Coronary artery (tissue), 2 donors: ENCODE measurements at regions not wholly inside any gene's neighbourhood (a gene's known extent, or its start where the extent isn't known, plus 50 kb on each side); places are given as distances from the start of the nearest gene placed in this dataset.
"Not testable (repeated sequence)": the region's sequence is repeated elsewhere in the genome, so short reads cannot be mapped to it uniquely, and the experiment has no call there.

ENCODE experiments used
- DNase-seq: peaks from one replicate; pipeline ENCODE4 v3.0.0-alpha.2; 2017; ENCODE audit warnings: low spot score
- H3K27ac ChIP-seq, 2 donors: fragments of 200-600 bp; sonication (generic); one replicate each; pipeline ENCODE4 v1.5.1; 2016 to 2019
- H3K4me3 ChIP-seq: fragments of 200-600 bp; sonication (generic); 2 replicates; pipeline ENCODE4 v1.5.1; 2016; ENCODE audit warnings: mild to moderate bottlenecking, moderate library complexity
- TF ChIP-seq, protein P1 (sequence below): fragments of 200-600 bp; sonication (generic); IDR thresholded peaks from one replicate; pipeline ENCODE4 v1.5.1; 2019; ENCODE audit warnings: antibody characterized with exemption

- TF ChIP-seq, protein P1, sequence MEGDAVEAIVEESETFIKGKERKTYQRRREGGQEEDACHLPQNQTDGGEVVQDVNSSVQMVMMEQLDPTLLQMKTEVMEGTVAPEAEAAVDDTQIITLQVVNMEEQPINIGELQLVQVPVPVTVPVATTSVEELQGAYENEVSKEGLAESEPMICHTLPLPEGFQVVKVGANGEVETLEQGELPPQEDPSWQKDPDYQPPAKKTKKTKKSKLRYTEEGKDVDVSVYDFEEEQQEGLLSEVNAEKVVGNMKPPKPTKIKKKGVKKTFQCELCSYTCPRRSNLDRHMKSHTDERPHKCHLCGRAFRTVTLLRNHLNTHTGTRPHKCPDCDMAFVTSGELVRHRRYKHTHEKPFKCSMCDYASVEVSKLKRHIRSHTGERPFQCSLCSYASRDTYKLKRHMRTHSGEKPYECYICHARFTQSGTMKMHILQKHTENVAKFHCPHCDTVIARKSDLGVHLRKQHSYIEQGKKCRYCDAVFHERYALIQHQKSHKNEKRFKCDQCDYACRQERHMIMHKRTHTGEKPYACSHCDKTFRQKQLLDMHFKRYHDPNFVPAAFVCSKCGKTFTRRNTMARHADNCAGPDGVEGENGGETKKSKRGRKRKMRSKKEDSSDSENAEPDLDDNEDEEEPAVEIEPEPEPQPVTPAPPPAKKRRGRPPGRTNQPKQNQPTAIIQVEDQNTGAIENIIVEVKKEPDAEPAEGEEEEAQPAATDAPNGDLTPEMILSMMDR: no peak
- Histone ChIP-seq H3K4me3 (no peak overlapping the region), H3K27ac (no peak overlapping the region)
- DNase-seq: no peak
Observed at GRCh38 chr10:8275911-8276310, 221.4 kb downstream of the GATA3 start.

GRCh38 chr10:8278099-8278498 is 223.6 kb downstream of the GATA3 start:
- Histone ChIP-seq H3K4me3 (no peak overlapping the region), H3K27ac (no peak overlapping the region)
- DNase-seq: no peak
- TF ChIP-seq, protein P1: no peak

GRCh38 chr10:8279598-8279997 is 225.1 kb downstream of the GATA3 start:
- H3K4me3 ChIP-seq: no peak overlapping the region
- no peak for DNase-seq
- TF ChIP-seq, protein P1: no peak
- no peak overlapping the region for H3K27ac ChIP-seq

DNA sequence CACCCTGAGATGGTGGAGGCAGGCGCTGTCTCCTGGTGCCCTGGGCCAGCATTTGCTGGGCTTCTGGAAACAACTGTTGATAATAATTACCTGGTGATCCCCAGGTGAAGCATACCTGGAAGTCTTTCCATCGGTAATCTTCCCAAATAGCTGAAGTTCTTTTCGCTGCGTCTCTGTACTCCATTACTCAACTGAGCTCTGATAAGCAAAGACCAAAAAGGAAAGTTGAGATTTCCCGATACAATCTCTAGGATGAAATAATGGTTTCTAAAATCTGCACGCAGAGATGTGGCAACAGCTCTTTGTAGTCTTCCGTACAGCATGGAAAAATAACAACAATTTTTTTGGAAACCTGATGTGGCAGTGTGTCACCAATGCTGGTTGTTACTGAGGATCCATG is 226.5 kb downstream of the GATA3 start:
- TF ChIP-seq, protein P1: no peak
- no peak overlapping the region for H3K27ac ChIP-seq
- no peak overlapping the region for H3K4me3 ChIP-seq
- no peak for DNase-seq

- H3K27ac ChIP-seq: no peak overlapping the region
- TF ChIP-seq, protein P1: no peak
- no peak for DNase-seq
- H3K4me3 ChIP-seq: no peak overlapping the region
Observed at GRCh38 chr10:8282340-8282739, 227.9 kb downstream of the GATA3 start.

DNA sequence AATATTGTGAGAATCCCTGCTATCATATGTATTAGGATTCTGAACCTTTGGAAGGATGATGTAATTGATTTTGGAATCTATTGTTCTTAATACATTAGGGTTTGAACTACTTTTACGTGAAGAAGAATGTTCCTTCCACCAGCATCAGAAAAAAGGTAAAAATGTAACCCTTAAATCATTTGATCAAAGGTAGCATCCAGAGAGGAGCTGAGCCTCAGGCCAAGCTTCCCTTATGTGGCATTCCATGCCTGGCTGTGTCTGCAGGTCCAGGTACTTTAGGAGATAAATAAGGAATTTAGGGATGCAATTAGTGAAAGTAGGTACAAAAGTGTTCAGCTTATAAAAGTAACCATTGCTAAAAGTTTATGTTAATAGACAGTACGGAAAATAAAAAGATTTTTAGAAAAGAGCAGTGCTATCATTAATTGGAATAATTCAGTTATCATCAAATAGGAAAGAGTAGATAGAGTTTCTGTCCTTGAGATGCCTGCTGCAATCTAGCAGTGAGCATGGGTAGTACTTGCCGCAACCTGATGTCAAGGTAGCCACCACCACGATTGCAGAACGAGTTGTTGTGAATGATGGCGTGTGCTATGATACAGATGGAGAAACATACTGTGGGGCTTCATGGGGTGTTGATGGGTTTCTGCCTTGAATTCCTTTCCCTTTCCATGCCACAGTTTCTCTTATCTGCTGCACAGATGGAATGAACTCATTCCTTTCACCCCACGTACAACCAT is 228.8 kb downstream of the GATA3 start:
- Histone ChIP-seq H3K27ac (no peak overlapping the region), H3K4me3 (no peak overlapping the region)
- no peak for DNase-seq
- TF ChIP-seq, protein P1: no peak

DNA sequence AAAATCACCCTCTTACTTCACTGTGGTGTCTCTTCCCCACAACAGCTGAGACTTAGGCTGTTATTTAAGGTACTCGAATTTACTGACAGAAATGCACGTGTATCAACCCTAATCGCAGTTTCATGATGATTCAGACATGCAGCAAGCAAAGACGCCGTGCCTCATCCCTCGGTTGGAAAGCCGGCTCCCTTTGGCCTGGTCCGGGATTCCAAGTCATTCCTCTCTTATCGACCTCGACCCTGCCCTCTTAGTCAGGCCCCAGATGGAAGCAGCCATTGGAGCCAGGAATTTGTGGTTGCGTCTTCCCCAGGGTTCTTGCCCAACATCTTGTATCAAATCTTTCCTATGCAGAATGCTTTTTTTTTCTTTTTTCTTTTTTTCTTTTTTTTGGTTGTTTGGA is 229.5 kb downstream of the GATA3 start:
- H3K27ac ChIP-seq: no peak overlapping the region
- TF ChIP-seq, protein P1: no peak
- H3K4me3 ChIP-seq: no peak overlapping the region
- peak; percentile 74 for DNase-seq

DNA sequence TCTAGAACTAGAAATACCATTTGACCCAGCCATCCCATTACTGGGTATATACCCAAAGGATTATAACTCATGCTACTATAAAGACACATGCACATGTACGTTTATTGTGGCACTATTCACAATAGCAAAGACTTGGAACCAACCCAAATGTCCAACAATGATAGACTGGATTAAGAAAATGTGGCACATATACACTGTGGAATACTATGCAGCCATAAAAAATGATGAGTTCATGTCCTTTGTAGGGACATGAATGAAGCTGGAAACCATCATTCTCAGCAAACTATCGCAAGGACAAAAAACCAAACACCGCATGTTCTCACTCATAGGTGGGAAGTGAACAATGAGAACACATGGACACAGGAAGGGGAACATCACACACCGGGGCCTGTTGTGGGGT is 231.5 kb downstream of the GATA3 start:
- not testable (repeated sequence) for H3K4me3 ChIP-seq, DNase-seq, H3K27ac ChIP-seq
